GM18870 (cell line): ENCODE measurements at regions not wholly inside any gene's neighbourhood (a gene's known extent, or its start where the extent isn't known, plus 50 kb on each side); places are given as distances from the start of the nearest gene placed in this dataset.
A peak's percentile ranks its signal among the peaks of the same experiment; 100 is the strongest.

Experiments used
- ATAC-seq: cut with Tn5 transposase; IDR thresholded peaks from one replicate; pipeline ENCODE4 v1.9.1; 2021; ENCODE audit warnings: moderate library complexity; ENCODE audit not compliant: unreplicated experiment

DNA sequence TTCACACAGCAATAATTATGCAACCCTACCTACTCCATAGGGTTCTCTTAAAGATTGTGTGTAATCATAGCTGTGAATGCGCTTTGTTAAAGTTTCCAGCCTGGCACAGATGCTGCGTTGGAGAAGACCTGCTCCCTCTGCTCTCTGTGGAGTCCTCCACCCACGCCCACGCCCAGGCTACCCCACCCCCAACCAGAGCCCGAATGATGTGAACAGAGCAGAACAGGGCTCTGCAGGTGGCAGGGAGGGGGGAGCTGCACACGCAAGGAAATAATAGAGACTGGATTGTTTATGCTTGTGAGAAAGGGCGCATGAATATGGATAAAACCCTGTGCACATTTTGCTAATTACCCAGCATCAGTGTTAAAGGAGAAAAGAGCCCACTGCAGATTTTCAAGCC is 447.5 kb downstream of the BCL11A start:
- ATAC-seq = no peak

- ATAC-seq = peak; percentile 54
Observed at GRCh38 chr2:60104514-60105505, 448.6 kb downstream of the BCL11A start.

DNA sequence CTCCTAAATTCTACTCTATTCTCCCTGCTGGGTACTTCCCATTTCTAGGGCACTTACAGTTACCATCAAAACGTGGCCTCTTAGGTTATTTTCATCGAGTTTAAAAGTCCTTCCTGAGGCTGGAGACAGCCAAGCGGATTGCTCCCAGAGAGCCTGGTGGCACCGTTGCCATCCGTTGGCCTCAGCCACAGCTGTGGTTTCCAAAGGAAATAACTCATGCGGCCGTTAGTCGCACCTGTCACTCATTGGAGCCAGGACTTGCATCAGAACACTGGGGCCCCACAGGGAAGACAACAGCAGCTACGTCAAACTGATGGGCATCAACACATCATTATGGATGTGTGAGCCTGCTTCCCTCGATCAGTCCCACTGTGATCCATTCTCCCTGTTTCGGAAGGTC is 453.4 kb downstream of the BCL11A start:
- no peak for ATAC-seq

GRCh38 chr2:60098996-60099395 is 454.5 kb downstream of the BCL11A start:
- no peak for ATAC-seq

DNA sequence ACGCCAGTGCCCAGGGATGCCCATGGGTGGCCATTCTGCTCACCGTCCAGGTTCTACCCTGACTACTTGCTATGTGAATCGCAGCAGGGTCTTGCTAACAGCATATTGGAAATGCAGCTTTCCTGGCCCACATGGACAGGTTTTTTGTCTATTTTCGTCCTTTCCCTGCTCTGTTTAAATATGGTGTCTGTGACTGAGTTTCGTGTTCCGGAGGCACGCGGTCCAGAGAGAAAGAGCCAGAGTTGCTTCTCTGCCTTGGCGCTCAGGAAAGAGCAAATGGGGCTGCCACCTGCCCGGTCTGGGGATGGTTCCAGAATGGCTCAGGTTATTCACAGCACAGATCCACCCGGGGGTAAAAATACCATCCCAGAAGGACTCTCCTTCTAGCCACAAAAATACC is 456.2 kb downstream of the BCL11A start:
- no peak for ATAC-seq

GRCh38 chr2:60096556-60096955 is 456.9 kb downstream of the BCL11A start:
- no peak for ATAC-seq

GRCh38 chr2:60095903-60096302 is 457.6 kb downstream of the BCL11A start:
- ATAC-seq = no peak

DNA sequence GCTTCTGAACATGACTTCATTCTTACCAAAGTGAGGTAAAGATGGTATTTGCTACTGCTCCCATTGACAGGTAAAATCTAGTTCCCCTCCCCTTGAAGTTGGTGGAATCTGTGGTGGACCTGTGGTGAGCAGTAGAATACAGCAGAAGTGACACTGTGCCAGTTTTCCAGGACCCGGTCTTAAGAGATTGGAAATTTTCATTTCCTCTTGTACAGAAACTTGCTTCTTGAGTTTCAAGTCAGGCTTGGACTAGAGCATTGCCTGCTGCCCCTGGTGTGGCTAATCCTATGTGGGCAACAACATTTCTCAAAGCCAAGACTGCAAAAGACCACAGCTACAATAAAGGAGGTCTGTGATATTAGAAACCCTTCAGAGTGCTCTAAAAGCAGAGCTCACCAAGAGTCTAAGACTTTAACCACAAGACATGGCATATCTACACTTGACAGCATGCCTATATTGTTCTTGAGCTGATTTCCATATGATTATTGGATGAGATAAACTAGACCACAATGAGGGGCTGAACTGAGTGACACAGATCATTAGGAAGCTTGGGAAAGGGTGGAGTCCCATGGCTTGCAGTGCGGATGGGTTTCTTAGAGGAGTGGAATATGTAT is 458.1 kb downstream of the BCL11A start:
- no peak for ATAC-seq

- ATAC-seq = no peak
Observed at GRCh38 chr2:60094450-60094929, 459.0 kb downstream of the BCL11A start.

DNA sequence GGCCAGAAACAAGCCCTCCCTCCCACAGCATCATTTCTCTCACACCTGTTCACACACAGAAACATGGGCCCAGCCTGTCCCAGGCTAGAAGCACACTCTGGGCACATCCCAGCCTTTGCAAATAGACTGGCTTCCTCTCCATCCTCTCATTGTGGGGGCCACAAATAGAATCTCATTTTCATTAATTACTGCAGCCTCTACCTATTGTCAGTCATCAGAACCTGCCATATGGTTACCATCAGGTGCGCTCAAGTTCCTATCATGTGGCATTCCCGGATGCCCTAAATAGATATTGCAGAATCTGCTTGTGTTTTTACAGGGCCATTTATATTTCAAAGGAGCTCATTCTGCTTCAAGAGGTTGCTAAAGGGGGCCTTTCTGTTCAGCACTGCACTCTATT is 460.7 kb downstream of the BCL11A start:
- ATAC-seq = no peak

DNA sequence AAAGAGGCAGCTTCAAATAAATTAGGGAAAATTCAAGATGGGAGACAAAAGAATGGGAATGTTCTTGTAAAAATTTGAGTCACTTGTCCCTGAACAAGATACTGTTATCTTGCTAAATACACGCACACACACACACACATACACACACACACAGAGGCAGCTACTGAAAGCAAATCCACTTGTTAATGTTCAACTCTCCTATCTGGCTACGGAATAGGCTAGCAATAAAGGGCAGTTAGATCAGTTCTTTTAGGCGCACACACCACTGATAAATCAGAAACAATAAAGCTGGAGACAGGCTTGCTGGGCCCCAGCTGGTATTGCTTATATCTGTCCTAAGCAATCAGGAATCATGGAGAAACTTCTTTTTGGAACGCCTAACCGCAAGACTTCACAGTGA is 461.6 kb downstream of the BCL11A start:
- ATAC-seq = no peak

DNA sequence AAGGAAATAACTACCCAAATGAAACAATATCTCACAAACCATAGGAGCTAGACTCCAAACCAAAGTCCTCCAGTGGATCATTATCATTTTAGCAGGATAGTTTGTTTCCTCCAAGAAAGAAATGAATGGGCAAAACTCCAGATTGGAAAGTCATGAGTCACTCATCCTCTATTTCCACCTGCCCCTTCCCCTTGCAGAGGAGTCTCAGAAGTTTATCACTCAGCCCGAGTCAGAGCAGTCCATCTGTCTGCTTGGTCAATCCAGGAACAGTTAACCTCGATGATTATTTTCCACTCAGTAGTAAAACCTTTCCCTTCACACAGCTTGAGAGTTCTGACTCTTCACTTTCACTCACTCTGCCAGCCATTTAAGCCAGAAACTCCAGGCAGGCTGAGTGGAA is 462.2 kb downstream of the BCL11A start:
- no peak for ATAC-seq

DNA sequence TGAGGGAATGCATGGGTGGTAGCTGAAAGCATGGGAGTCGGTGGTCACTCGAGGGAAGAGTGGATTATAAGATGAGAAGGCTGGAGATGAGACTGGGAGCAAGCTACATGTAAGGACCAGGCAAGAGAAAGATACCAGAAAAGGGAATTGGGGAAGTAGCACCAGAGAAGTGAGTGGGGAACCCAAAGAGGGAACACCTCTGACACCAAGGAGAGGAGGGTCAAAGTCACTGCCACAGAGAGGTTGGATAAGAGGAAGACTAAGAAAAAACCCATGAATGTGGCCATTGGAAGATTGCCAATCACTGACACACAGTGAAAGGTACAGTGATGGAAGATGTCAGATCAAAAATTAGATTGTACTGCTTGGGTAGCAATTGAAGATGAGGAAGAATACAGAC is 473.9 kb downstream of the BCL11A start:
- ATAC-seq = no peak

GRCh38 chr2:60075048-60075447 is 478.4 kb downstream of the BCL11A start:
- no peak for ATAC-seq

- no peak for ATAC-seq
Observed at GRCh38 chr2:60073201-60073600, 480.3 kb downstream of the BCL11A start.

- no peak for ATAC-seq
Observed at GRCh38 chr2:60072609-60073008, 480.8 kb downstream of the BCL11A start.

DNA sequence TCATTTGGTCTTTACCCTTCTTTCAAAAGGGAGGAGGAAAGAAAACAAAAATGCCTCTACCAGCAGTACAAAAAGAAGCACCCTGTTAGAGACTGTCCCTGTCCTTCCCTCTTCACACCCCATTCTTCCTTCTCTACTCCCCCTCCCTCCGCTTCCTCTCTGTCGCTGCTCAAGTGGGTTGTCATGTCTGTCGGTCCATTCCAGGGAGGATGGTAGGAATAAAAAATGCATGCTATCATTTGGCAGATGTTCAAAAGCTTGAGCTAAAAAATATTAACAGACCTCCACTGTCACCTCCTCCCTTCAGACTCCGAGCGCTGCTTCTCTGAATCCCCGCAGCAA is 482.0 kb downstream of the BCL11A start:
- ATAC-seq = no peak

DNA sequence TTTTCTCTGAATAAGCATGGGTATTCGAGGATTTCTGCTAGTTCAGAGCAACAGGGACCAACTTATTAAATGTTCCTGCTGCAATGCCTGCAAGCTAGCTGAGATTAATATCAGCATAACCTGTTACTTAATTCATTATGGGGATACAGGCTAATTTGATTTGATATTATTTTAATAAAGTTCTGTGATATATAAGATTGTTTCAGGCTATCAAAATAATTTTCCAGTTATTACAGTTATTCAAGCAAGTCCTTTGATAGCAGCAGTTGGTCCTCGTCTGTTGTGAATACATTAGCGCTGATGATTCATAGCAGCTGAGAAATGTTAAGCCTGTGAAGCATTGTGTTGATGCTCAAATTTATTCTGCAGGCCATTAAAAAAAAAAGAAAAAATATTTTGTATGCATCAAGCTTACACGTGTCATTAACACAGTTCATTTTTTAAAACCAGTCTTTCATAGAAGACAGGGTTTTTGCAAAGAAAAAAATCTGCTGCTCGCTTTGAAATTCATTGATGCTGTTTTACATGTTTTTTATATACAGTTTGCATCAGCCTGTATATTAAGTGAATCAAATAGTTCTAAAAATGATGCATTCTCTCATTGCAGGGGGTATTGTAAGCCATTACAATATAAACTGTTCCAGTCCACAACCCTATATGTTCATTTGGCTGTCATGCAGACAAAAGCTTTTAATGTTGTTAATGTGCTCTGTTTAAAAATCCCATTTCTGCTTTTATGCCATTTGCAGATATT is 482.5 kb downstream of the BCL11A start:
- ATAC-seq = no peak

DNA sequence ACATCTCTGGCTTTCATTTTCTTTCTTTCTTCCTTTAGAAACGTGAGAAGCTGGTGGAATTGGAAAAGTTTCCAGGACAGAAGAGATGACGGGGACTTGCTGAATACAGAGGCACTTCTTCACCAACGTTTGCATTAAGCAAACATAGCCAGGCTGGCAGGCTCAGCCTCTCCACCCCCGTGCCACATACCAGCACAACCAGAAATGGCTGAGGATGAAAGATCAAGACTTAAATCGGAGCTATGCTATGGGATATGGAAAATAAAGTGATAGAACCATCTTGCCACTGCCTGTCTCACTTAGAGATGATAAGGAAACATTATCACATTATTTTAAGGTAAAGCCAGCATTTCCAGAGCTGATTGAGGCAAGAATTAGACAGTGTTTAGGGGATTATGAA is 483.3 kb downstream of the BCL11A start:
- ATAC-seq = no peak

DNA sequence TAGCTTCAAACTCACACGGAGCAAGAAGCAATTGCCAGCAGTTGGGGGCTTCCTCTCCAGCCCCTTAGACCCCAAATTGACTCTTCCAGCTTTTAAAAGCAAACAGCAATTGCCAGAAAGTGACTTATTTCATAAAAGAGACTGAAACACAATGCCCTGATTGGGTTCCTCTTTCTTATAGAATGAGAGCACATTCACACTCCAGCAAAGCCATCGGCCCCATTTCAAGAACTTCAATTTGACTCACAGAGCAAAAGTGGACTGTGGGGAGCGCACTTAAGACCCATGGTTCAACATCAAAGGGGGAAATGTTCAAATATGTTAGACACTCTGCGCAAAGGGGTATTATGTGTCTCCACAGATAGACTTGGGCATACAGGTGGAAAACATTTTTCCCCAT is 484.7 kb downstream of the BCL11A start:
- ATAC-seq = no peak

- no peak for ATAC-seq
Observed at GRCh38 chr2:60067006-60067405, 486.4 kb downstream of the BCL11A start.
